Astrocyte (in vitro differentiated cells and primary cell): ENCODE measurements at regions not wholly inside any gene's neighbourhood (a gene's known extent, or its start where the extent isn't known, plus 50 kb on each side); places are given as distances from the start of the nearest gene placed in this dataset.

Experiments
- DNase-seq: peaks from one replicate; pipeline ENCODE4 v3.0.0-alpha.2; 2010; ENCODE audit warnings: low read depth
- FAIRE-seq: peaks from 2 replicates; lab custom pipeline; 2011; peaks lifted over from hg19 to GRCh38; lab: Jason Lieb, UNC
- H2AFZ ChIP-seq: 2 replicates; pipeline ENCODE4 v1.6.0; 2012; ENCODE audit warnings: low read depth, low read length, inconsistent platforms
- H3K27ac ChIP-seq: 2 replicates; pipeline ENCODE4 v1.5.1; 2011; ENCODE audit warnings: low read depth, low read length, inconsistent platforms
- H3K27me3 ChIP-seq: 2 replicates; pipeline ENCODE4 v1.6.0; 2011; ENCODE audit warnings: low read length, inconsistent platforms; ENCODE audit not compliant: insufficient read depth
- H3K36me3 ChIP-seq: 2 replicates; pipeline ENCODE4 v1.5.1; 2011; ENCODE audit warnings: low read length, inconsistent platforms; ENCODE audit not compliant: insufficient read depth
- H3K4me1 ChIP-seq: 2 replicates; pipeline ENCODE4 v1.5.1; 2011; ENCODE audit warnings: low read length, inconsistent platforms; ENCODE audit not compliant: insufficient read depth
- H3K4me2 ChIP-seq: 2 replicates; pipeline ENCODE4 v1.6.0; 2012; ENCODE audit warnings: low read length, inconsistent platforms
- H3K4me3 ChIP-seq: 2 replicates; pipeline ENCODE4 v1.5.1; 2011; ENCODE audit warnings: low read depth, mild to moderate bottlenecking, low read length, inconsistent platforms; ENCODE audit not compliant: insufficient read depth
- H3K79me2 ChIP-seq: 2 replicates; pipeline ENCODE4 v1.6.0; 2012; ENCODE audit warnings: mild to moderate bottlenecking, low read length, inconsistent platforms; ENCODE audit not compliant: insufficient read depth
- H3K9ac ChIP-seq: 2 replicates; pipeline ENCODE4 v1.6.0; 2012; ENCODE audit warnings: mild to moderate bottlenecking, low read length, inconsistent platforms
- H3K9me3 ChIP-seq: 2 replicates; pipeline ENCODE4 v1.5.1; 2012; ENCODE audit warnings: low read depth, mild to moderate bottlenecking, low read length, inconsistent platforms; ENCODE audit not compliant: insufficient read depth
- H4K20me1 ChIP-seq: 2 replicates; pipeline ENCODE4 v1.6.0; 2012; ENCODE audit warnings: low read length, inconsistent platforms; ENCODE audit not compliant: insufficient read depth
- H3K27ac Mint-ChIP-seq: one replicate; pipeline ENCODE4 v1.8.0; 2021; ENCODE audit warnings: mild to moderate bottlenecking, mixed read lengths; ENCODE audit not compliant: unreplicated experiment
- H3K27me3 Mint-ChIP-seq: one replicate; pipeline ENCODE4 v1.8.0; 2021; ENCODE audit warnings: low read depth, mixed read lengths; ENCODE audit not compliant: unreplicated experiment
- H3K36me3 Mint-ChIP-seq: one replicate; pipeline ENCODE4 v1.8.0; 2021; ENCODE audit warnings: low read depth, mixed read lengths; ENCODE audit not compliant: unreplicated experiment
- H3K4me1 Mint-ChIP-seq: one replicate; pipeline ENCODE4 v1.8.0; 2021; ENCODE audit warnings: low read depth, mixed read lengths; ENCODE audit not compliant: unreplicated experiment
- H3K4me3 Mint-ChIP-seq: one replicate; pipeline ENCODE4 v1.8.0; 2021; ENCODE audit warnings: mild to moderate bottlenecking, moderate library complexity, mixed read lengths; ENCODE audit not compliant: unreplicated experiment
- H3K9me3 Mint-ChIP-seq: one replicate; pipeline ENCODE4 v1.8.0; 2021; ENCODE audit warnings: mild to moderate bottlenecking, mixed read lengths; ENCODE audit not compliant: unreplicated experiment
- CTCF ChIP-seq: IDR thresholded peaks from 2 replicates; pipeline ENCODE4 v1.5.1; 2011; ENCODE audit warnings: low read depth, mild to moderate bottlenecking, inconsistent platforms, low read length, moderate library complexity; ENCODE audit not compliant: insufficient read depth
- EZH2 ChIP-seq: IDR thresholded peaks from 2 replicates; pipeline ENCODE4 v1.6.1; 2012; ENCODE audit warnings: mild to moderate bottlenecking, low read length, inconsistent platforms; ENCODE audit not compliant: insufficient read depth

GRCh38 chr11:130571947-130572584 lies 123.6 kb downstream of the ADAMTS15 start:
- Mint-ChIP-seq H3K27ac (no peak overlapping the region), H3K4me1 (no peaks in the 10 kb centered on the region), H3K9me3 (peaks cover 3% of the 10 kb centered on the region), H3K36me3 (no peaks in the 10 kb centered on the region), H3K27me3 (peaks cover 34% of the 10 kb centered on the region), H3K4me3 (no peak overlapping the region)
- DNase-seq (no peak), FAIRE-seq (no peak)
- no peak overlapping the region for H3K4me3 ChIP-seq
- no peak overlapping the region for H2AFZ ChIP-seq
- H3K27ac ChIP-seq, result no peak overlapping the region
- no peak overlapping the region for H3K9ac ChIP-seq
- H3K4me2 ChIP-seq, result no peak overlapping the region
- no peaks in the 10 kb centered on the region for H3K79me2 ChIP-seq
- no peaks in the 10 kb centered on the region for H3K27me3 ChIP-seq
- no peak for TF ChIP-seq CTCF
- no peak for TF ChIP-seq EZH2
- H4K20me1 ChIP-seq, result no peaks in the 10 kb centered on the region
- H3K9me3 ChIP-seq, result no peaks in the 10 kb centered on the region
- H3K36me3 ChIP-seq, result no peaks in the 10 kb centered on the region
- H3K4me1 ChIP-seq, result no peaks in the 10 kb centered on the region

GRCh38 chr11:130573767-130574166 lies 125.3 kb downstream of the ADAMTS15 start:
- Mint-ChIP-seq H3K27ac (no peak overlapping the region), H3K4me1 (no peaks in the 10 kb centered on the region), H3K9me3 (peaks cover 3% of the 10 kb centered on the region), H3K4me3 (no peak overlapping the region), H3K27me3 (peaks cover 24% of the 10 kb centered on the region), H3K36me3 (no peaks in the 10 kb centered on the region)
- Histone ChIP-seq H3K9ac (no peak overlapping the region), H3K4me1 (no peaks in the 10 kb centered on the region), H3K27me3 (no peaks in the 10 kb centered on the region), H3K4me2 (no peak overlapping the region), H3K4me3 (no peak overlapping the region), H3K36me3 (no peaks in the 10 kb centered on the region), H3K27ac (no peak overlapping the region), H3K79me2 (no peaks in the 10 kb centered on the region), H2AFZ (no peak overlapping the region), H4K20me1 (no peaks in the 10 kb centered on the region), H3K9me3 (no peaks in the 10 kb centered on the region)
- DNase-seq (no peak), FAIRE-seq (no peak)
- no peak for TF ChIP-seq CTCF
- no peak for TF ChIP-seq EZH2

DNA sequence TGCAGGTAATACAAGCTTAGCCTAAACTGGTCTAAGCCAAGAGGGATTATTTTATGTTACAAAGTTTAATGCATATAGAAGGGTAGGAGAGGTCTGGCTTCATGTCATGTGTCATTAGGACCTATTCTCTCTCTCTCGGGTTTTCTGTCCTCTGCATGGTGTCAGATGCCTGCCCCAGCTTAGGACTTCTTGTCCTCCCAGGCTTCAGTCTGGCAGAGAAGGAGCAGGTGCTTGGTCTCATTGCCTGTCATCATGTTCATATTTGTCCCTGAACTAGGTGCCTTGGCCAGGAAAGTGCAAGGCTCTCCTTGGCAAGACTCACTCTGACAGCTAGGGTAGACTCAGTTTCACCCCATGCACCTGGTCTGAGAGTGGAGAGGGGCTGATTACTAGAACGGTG lies 126.3 kb downstream of the ADAMTS15 start:
- H3K27me3 ChIP-seq, result no peaks in the 10 kb centered on the region
- H3K4me1 ChIP-seq, result no peaks in the 10 kb centered on the region
- no peaks in the 10 kb centered on the region for H3K9me3 ChIP-seq
- FAIRE-seq (no peak), DNase-seq (no peak)
- Mint-ChIP-seq H3K9me3 (no peaks in the 10 kb centered on the region), H3K27me3 (peaks cover 19% of the 10 kb centered on the region), H3K27ac (no peak overlapping the region), H3K4me3 (no peak overlapping the region), H3K36me3 (no peaks in the 10 kb centered on the region), H3K4me1 (no peaks in the 10 kb centered on the region)
- no peak overlapping the region for H3K4me3 ChIP-seq
- TF ChIP-seq CTCF (no peak), EZH2 (no peak)
- no peaks in the 10 kb centered on the region for H4K20me1 ChIP-seq
- no peaks in the 10 kb centered on the region for H3K36me3 ChIP-seq
- H3K4me2 ChIP-seq, result no peak overlapping the region
- H3K9ac ChIP-seq, result no peak overlapping the region
- no peaks in the 10 kb centered on the region for H3K79me2 ChIP-seq
- H2AFZ ChIP-seq, result no peak overlapping the region
- H3K27ac ChIP-seq, result no peak overlapping the region
